ENCODE measurements at regions not wholly inside any gene's neighbourhood (a gene's known extent, or its start where the extent isn't known, plus 50 kb on each side); places are given as distances from the start of the nearest gene placed in this dataset.

DNA sequence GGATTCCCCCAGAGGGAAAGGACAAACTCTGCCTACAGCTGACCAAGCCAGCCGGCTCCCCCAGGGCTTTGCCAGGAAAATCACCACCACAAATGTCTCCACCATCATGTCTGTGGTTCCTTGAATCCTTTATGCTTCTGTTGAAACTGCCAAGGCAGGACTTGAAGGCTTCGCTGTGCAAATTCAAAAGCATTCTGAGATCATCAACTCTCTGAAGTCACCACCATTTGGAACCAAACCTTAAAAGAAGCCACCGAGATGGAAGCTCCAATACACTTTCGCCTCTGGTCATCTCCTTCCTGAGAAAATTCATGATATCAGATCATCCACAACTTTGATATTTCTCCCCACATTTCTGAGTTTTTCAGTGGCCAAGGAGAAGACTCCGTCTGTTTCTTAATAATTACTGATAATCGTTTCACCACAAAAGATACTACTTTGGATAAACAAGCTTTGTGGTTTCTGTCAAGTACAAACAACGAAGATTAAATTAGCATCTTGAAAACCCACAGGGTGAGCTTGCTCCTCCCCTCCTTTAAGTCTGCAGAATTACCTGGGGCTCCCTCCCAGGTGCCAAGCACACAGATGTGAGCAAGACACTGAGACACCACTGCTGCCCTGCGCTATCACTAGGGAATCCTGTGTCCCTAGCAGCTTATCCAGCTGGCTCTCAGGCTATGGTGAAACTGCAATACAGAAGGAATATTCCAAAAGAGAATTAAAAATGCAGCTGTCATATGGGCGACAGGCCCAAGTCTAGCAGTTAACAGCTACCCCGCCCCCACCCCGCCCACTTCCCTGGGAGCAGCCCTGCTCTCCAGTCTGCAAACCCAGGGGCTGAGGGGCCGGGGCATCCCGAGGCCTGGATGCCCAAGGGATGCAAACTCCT, 125.0 kb upstream of the TBL1X start (continued):
- no peak for TF ChIP-seq BCL11A (IDR thresholded peaks at IDR 0.05; ENCODE audit: low read depth in 2 of 2, low read length in 2 of 2)
